Muscle of arm (tissue), 1 donor: ENCODE measurements at regions not wholly inside any gene's neighbourhood (a gene's known extent, or its start where the extent isn't known, plus 50 kb on each side); places are given as distances from the start of the nearest gene placed in this dataset.

Experiments used
- DNase-seq: peaks from one replicate; pipeline ENCODE4 v3.0.0-alpha.2; 2013

DNA sequence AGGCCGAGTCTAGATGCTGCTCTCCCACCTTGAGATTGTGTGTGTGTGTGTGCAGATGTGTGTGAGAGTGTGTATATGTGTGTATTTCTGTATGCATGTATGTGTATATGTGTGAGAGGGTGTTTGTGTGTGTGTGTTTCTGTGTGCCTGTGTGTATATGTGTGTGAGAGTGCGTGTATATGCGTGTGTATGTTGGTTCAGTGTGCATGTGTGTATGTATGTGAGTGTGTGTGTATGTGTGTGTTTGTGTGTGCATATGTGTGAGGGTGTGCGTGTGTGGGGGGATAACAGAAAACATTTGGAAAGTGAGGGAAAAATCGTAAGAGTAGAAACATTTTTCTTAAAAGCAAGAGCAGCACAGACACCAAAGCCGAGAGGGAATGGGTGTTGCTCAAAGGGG, 309.1 kb downstream of the NDUFA10 start:
- no peak for DNase-seq

DNA sequence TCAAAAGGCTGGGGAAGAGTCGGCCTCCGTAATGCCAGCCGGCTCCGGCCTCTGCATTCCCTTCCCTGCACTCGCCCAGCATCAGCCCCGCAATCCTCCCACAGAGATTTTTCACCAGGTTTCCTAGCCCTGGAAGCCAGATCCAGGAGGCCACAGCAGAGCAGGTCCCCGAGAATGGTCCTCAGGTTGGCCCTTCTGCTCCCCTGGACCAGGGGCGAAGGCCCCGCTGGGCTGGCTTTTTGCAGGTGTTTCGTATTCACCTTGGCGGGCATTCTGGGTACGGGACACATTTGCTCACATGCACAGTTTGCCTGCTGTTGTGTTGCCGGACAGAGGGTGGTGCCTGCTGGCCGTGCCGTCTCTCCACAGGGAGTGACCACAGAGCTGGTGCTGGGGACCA, 309.5 kb downstream of the NDUFA10 start:
- DNase-seq = no peak

DNA sequence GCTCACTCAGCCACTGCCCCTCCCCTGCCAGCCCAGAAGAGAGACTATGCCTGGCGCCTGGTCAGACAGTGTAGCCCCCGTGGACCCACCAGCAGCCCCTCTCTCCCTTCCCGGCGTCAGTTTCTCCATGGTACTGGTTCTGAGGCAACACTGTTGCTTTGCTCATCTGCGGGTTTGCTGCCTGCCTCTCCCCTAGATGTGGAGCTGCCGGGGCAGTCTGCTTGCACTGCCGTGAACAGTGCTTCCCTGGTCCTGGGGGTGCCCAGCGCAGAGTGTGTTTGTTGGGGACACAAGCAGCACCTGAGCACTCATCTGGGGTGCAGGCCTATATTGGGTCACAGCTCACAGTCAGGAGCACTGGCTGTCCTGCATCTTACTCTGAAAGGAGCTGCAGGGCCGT, 309.9 kb downstream of the NDUFA10 start:
- DNase-seq = no peak

DNA sequence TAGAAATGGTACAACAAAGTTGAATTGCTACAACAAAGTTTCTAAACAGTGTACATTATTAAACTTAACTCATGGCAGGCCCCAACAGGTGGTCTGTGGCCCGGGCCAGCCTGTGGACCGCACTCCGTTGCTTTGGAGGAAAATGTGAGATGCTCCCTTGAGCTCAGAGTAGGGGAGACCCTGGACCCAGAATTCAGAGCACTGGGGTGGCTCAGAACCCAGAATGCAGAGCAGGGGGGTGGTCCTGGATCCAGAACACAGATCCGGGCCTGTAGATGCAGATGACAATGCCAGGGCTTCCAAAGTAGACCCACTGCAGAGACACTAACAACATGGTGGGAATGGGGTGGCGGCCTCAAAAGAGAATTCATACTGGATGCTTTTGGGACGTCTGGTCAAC, 311.0 kb downstream of the NDUFA10 start:
- no peak for DNase-seq

DNA sequence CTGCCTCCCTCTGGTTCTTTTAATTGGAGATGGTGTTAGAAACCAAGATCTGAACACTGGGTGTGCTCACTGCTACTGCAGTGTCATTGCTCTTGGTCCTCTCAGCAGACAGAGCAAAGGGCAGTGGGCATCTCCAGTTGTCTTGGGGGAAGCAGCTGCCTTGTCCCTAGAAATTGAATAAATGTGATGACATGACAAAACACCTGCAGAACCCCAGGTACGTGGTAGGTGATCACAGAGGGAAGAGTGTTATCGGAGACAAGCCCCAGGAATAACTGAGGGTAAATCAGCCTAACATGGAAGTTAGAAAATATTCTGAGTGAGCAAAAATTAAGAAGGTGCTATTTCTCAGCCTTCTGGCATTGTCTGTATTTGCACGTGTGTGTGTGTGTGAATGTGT, 311.9 kb upstream of the HDAC4 start:
- no peak for DNase-seq

DNA sequence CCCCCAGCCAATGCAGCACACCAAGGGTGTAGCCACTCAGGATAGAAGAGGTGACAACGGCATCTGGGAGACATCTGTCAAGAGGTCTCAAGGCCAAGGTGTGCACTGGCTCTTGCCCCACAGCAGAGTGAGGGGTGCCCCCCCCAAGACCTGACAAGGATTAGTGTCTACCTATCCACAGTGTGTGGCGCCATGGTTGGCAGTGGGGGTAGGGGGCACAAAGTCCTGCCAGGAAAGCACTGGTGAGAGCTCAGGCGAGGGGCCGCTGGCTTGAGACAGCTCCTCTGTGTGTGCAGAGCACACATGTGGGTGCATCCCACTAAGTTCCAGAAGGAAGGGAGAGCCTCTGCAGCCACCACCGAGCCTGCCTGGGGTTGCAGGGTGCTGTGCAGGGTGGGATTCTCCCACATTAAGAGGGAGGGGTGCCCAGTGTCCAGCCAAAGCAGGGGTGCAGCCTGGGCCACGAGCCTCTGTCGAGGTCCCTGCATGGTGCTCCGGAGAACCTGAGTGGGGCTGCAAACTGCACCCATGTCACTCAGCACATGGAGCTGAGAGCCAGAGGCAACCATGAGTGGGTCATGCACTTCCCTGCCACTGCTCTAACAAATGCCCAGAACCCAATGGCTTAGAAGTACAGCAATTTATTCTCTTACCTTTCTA, 311.2 kb upstream of the HDAC4 start:
- DNase-seq = no peak

DNA sequence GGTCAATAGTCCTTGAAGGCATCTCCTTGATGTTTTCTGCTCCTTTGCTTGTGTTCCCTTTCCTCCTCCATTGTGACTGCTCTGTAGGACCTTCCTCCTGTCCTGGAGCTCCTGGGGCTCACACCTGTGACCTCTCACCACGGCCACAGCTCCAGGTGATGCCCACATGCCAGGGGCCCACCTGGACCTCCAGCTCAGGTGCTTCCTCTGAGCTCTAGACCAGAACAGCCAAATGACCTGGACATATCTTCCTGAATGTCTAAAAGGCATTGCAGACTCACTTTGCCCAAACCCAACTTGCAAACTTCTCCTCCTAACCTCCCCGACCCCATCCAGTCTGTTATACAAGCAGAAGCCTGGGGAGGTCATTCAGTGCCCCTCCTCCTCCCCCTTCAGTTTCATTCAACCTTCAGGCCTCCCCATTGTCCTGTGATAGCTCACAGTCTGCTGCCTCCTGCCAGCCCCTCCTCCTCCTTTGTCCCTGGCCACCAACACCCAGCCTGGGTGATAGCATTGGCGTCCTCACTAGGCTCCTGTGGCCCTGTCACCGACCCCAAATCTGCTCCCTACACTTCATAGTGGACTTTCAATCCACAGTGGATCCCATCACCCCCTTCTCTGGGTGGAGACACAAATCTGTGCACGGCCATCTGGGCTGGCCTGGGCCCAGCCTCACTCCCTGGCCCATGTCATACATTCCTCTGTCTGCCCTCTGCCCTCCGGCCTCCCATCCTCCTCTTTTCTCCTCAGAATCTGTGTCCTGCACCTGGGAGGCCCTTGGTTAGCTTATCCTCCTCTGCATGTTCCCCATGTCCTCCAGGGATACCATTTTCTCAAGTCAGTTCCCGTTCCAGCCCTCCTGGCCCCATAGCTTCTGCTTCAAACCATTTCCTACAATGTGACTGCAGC, 310.4 kb upstream of the HDAC4 start:
- no peak for DNase-seq

DNA sequence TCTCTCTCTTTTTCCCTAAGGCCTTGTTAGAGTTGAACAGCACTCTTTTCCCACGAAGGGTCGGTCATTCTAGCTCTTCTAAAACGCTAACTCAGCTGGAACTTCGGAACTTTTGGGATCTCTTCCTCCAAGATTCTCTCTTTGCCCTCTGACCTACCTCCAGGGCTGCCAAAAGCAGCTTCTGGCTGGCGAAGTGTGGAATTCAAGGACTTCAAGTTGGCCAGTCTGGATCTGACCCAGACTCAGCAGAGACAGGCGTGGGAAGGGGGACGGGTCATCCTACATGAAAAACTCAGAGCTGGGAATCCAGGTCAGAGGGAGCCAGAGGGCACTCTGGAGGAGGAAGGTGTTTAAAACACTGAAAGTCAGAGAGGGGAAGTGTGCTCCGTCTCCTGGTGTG, 305.5 kb upstream of the HDAC4 start:
- DNase-seq = no peak

DNA sequence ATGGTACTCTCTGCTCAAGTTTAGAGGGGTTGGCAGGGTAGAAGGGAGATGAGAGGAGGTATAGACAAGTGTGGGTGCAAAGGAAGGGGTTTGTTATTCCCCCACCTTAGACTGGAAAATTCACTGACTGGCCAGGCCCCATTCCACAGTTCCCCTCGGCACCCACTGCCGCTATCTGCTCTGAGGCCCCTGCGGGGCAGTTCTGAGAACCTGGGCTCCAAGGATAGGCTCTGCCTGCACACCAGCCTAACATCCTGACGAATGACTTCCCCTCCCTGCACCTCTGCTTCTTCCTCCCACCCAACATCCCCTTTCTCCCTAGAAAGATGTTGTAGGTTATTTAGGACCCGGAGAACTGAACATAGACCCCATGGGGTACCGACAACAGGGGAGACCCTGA, 303.9 kb upstream of the HDAC4 start:
- DNase-seq = no peak

DNA sequence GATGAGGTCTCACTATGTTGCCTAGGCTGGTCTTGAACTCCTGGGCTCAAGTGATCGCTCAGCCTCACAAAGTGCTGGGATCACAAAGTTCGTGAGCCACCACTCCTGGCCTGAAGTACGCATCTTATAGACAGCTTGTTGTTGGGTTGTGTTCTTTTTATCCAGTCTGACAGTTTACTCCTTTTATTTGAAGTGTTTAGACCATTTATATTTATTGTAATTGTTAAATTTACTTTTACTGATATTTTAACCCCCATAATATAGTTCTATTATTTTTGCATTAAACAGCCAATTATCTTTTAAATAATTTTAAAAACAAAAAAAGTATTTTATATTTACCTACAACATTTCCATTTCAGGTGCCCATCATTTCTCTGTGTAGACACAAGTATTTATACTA, 303.0 kb upstream of the HDAC4 start:
- no peak for DNase-seq

DNA sequence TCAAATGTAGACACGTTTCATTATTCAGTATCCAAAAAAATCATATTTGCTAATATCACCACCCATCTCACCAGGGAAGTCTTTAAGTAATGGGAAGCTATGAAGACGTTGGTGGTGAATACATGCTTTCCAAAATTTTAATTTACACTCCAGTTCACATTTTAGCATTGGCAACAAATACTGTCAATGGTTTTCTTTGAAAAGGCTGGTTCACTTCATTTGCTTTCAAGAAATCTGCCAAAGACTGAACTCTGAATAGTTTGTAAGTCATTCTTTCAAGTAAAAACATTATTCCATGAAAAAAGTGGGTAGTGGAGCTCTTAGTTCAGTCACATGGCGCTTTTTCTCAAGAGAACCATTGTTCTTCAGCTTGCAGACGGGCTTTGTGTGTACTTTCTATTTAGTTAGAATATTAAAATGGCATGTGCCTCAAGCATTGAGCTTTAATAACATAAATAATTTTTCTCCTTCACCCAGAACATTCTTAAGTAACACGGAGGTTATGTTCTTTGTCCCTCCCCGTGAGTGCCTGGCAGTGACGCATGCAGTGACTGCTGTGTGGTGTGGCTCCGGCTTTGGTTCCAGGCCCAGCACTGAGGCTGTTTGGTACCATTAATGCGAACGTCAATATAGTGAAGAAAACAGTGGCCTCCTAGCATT, 300.0 kb upstream of the HDAC4 start:
- DNase-seq = no peak

DNA sequence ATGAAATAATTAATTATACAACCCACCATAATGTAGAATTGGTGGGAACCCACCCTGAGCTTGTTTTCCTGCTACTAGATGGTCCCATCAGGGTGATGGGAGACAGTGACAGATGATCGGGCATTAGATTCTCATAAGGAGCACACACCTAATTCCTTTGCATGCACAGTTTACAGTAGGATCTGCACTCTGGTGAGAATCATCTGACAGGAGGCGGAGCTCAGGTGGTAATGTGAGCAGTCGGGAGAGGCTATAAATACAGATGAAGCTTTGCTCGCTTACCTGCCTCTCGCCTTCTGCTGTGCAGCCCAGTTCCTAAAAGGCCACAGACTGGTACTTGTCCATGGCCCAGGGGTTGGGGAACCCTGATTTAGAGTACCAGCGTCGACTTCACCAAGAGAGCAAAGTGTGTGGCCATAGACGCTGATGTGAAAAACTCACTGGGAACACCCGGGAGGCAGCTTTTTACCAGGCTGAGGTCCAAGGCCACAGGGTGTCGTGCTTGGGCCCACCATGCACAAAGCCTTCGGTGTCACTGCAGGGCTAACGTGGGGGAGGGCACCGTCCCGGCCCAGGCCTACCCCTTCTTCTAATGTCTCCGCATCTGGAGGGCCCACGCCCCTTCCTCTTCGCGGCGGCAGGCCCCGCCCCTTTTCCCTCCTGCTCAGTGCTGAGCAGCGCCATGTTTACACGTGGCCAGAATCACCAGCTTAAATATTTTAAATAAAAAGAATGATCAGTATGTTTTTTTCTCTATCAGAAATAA, 296.8 kb upstream of the HDAC4 start:
- no peak for DNase-seq

DNA sequence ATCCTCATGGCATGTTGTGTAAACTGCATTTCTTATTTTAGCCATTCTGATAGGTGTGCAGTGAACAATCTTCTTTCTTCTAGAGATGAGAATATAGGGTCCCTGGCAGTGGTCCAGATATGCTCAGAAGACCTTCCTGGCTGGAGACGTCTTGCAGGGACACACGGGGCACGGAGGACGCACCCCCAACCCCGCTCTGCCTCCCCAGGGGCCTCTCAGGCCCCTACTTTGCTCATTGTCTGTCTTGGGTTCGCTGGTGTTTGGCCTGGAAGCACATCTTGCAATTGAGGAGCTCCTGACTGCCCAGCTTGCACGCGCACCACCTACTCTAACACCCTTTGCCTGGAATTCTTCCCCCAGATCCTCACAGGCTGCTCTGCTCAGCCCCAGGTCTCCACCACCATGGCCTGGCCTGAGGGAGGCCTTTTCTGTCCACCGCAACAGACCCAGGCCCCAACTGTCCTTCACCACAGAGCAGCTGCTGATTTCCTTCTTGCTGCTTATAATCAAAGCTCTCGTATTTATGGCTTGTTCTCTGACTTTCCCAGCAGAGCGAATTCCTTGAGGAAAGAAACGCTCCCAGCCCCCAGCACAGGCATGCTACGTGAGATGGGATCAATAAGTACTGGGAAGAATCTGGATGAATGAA, 295.9 kb upstream of the HDAC4 start:
- no peak for DNase-seq

DNA sequence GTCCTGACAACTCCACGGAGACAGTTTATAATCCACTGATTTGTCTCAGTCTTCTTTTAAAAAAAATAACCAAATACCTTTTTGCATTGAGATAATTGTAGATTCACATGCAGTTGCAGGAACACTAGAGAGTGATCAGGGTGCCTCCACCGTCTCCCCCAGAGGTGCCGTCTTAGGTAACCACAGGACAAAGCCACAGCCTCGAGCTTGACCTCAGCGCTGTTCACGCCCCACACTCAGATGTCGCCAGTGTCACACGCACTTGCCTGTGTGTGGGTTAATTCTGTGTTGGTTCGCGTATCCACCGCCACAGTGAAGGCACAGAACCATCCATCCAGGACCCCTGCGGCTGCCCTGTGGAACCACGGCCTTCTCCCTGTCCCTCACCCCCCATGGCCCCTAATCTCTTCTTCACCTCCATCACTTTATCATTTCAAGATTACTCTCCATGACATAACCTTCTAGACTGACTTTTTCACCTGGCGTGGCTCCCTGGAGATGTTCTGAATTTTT, 295.0 kb upstream of the HDAC4 start:
- no peak for DNase-seq

DNA sequence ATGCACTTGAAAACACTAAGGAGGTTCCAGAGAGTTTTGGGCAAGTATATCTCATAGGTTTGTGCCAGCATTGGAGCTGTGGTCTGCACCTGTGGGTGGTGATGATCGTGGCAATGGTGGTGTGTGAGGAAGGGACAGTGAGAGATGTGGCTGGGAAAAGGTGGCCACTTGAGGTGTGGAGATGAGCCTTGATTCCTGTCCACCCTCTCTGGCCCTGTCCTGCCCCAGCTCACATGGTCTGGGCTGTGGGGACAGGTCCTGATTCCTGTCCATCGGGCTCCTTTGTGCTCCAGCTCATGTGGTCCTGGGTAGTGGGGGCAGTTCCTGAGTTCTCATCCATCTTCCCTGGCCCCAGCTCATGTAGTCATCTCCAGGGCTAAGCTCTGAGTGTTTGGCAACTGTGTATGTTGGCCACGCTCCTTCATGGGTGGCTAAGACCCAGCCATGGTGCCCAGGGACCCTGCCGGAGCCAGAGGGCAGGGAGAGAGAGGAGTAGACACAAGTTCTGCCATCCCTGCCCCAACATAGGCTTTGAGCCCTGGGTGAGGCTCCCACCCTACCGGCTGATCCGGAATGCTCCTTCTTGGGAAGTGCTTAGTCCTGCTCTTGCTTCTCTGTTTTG, 294.4 kb upstream of the HDAC4 start:
- no peak for DNase-seq

DNA sequence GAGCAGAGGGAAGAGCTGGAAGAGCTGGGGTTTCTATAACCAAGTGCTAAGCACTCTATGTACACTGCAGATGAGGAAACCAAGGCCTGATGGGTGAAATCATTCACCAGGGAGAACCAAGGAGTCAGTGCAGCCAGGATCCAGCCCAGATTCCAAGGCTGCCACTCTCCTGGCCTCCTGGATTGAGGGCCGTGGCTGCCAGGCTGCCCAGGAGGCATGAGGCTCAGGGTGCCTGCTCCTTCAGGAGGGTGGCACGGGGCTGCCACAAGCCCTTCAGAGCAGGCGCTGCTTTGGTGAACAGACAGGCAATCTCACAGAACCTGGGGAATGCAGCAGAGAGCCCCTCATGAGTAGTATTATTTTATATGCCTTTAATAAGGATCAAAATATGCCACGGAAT, 293.7 kb upstream of the HDAC4 start:
- DNase-seq = no peak

DNA sequence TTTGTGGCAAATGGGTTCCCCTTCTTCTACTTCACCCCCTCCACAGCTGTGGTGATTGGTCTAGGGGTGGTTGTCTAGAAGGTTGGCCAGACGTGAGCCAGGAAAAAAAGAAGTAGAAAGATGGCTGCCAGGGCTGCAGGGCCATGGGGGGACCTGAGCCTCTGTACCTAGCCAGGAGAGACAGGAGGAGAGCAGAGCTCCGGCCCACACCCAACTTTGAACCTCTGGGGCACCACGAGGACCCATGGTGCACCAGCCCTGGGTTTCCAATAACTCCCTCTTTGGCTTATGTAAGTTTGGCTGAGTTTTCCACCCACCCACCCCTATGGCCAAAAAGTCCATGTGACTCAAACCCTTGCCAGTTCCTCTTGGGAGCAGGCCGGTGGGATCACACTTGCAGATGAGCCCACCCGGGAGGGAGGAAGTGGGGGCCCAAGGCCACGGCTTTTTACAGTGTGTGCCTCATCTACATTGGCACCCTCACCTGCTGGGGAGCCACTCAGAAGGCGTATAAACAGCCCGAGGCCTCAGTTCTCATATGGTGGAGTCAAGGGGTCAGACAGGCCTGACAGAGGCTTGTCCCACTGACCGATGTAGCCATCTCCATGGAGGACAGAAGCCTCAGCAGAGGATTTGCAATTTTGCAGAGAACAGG, 293.1 kb upstream of the HDAC4 start:
- no peak for DNase-seq

DNA sequence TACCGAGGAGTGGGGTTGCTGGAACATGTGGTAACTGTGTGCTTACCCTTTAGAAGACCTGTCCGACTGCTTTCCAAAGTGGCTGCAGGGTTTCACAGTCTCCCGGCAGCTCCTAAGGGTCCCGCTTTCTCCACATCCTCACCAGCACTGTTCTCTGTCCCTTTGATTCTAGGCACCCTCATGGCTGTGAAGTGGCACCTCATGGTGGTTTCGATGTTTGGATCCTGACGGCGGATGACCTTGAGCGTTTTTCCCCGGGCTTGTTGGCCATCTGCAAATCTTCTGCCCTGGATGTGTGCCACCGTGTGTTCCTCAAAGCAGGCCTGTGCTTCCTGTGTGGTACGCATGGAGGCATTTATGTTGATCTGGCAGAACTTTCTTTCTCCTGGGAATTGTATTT, 292.5 kb upstream of the HDAC4 start:
- DNase-seq = no peak

DNA sequence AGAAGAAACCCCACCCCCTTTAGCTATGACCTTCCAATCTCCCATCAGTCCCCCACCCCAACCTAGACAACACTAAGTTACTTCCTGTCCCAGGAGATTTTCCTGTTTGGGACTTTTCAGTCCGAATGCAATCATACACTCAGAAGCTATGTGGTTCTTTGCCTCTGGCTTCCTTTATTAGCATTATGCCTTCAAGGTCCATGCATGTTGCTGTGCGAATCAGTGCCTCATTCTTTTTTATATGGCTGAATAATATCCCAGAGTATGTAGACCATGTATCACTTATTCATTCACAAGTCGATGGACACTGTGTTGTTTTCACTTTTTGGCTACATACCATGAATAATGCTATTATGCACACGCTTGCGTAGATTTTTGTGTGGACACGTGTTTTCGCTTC, 292.1 kb upstream of the HDAC4 start:
- no peak for DNase-seq

DNA sequence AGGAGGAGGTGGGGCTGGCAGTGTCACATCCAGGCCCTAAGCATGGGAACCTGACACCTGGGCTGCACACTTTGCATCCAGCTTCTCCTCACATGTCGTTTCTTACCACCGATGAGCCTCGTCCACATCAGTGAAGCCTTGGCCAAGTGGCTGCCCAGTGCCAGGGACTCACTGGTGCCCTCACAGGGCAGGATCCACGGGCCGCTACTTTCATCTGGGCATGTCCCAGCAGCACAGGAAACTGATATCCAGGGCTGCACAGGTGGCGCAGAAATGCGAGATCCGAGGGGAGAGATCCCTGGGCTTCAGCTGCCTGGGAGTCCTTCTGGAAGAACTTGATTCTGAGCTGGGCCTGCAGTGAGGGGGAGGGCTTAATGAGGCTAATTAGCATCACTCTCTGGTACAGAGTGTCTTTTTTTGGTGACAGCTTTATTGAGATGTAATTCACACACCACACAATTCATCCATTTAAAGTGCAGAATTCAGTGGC, 291.6 kb upstream of the HDAC4 start:
- no peak for DNase-seq
